Endothelial cell (in vitro differentiated cells): ENCODE measurements at regions not wholly inside any gene's neighbourhood (a gene's known extent, or its start where the extent isn't known, plus 50 kb on each side); places are given as distances from the start of the nearest gene placed in this dataset.

ENCODE experiments used
- DNase-seq: peaks from one replicate; pipeline ENCODE4 v3.0.0; 2021; ENCODE audit warnings: low spot score
- H3K27ac Mint-ChIP-seq: one replicate; pipeline ENCODE4 v1.8.0; 2021; ENCODE audit warnings: mixed read lengths, inconsistent platforms; ENCODE audit not compliant: unreplicated experiment
- H3K27me3 Mint-ChIP-seq: one replicate; pipeline ENCODE4 v1.8.0; 2021; ENCODE audit warnings: mild to moderate bottlenecking, moderate library complexity, mixed read lengths, inconsistent platforms; ENCODE audit not compliant: unreplicated experiment
- H3K36me3 Mint-ChIP-seq: one replicate; pipeline ENCODE4 v1.8.0; 2021; ENCODE audit warnings: mild to moderate bottlenecking, low read depth, mixed read lengths, inconsistent platforms; ENCODE audit not compliant: unreplicated experiment
- H3K4me1 Mint-ChIP-seq: one replicate; pipeline ENCODE4 v1.8.0; 2021; ENCODE audit warnings: mild to moderate bottlenecking, mixed read lengths, inconsistent platforms; ENCODE audit not compliant: unreplicated experiment
- H3K4me3 Mint-ChIP-seq: one replicate; pipeline ENCODE4 v1.8.0; 2021; ENCODE audit warnings: mild to moderate bottlenecking, mixed read lengths, inconsistent platforms; ENCODE audit not compliant: unreplicated experiment
- H3K9me3 Mint-ChIP-seq: one replicate; pipeline ENCODE4 v1.8.0; 2021; ENCODE audit warnings: mixed read lengths, inconsistent platforms; ENCODE audit not compliant: unreplicated experiment
- CTCF ChIP-seq: fragments of 200-600 bp; sonication (generic); IDR thresholded peaks from one replicate; pipeline ENCODE4 v1.5.0; 2021; ENCODE audit warnings: antibody characterized with exemption; ENCODE audit not compliant: unreplicated experiment

GRCh38 chr3:41140242-41140641 is 59.1 kb upstream of the CTNNB1 start:
- no peak for TF ChIP-seq CTCF
- H3K27me3 Mint-ChIP-seq: no peaks in the 10 kb centered on the region
- DNase-seq: no peak
- H3K4me1 Mint-ChIP-seq: no peaks in the 10 kb centered on the region
- H3K4me3 Mint-ChIP-seq: no peak overlapping the region
- no peak overlapping the region for H3K27ac Mint-ChIP-seq
- H3K36me3 Mint-ChIP-seq: peaks cover 3% of the 10 kb centered on the region
- H3K9me3 Mint-ChIP-seq: no peaks in the 10 kb centered on the region

DNA sequence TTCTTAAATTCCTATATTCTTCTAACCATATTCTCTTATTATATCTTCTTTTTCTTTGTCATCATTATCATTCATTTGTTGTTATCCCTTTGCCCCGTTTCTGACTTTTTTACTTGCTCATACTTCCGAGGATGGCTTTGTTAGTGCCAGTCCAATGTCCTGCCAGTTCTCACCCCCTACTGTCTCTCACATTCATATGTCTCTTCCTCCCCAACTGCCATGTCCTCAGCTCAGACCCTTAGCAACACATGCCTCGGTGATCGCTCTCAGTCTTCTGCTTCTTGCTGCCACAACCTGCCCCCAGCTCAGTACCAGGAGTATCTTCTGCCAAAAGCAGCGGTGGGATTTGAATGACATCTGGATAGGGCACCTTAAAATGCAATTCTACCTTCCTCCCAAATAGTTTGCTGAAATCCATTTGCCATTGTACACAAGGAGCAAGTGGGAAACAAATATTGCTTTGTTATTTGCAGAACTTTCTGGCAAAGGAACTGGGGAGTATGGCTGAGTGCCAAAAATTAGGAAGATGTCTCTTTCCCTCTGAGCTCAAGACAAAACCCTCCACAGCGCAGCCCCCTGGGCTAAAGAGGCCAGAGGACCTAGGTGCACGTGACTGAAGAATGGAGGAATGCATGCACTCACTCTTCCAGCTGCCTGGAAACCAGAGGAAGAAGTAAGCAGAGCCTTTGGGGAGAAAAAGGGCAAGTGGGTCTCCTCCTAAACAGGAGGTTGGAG is 57.7 kb upstream of the CTNNB1 start:
- TF ChIP-seq CTCF: no peak
- Mint-ChIP-seq H3K27me3 (no peaks in the 10 kb centered on the region), H3K4me1 (no peaks in the 10 kb centered on the region), H3K36me3 (peaks cover 5% of the 10 kb centered on the region), H3K4me3 (no peak overlapping the region), H3K9me3 (no peaks in the 10 kb centered on the region), H3K27ac (no peak overlapping the region)
- no peak for DNase-seq

- no peak for DNase-seq
- Mint-ChIP-seq H3K27ac (no peak overlapping the region), H3K9me3 (no peaks in the 10 kb centered on the region), H3K4me3 (no peak overlapping the region), H3K4me1 (no peaks in the 10 kb centered on the region), H3K27me3 (no peaks in the 10 kb centered on the region), H3K36me3 (peaks cover 6% of the 10 kb centered on the region)
- no peak for TF ChIP-seq CTCF
Observed at GRCh38 chr3:41143421-41144031, 55.8 kb upstream of the CTNNB1 start.

GRCh38 chr3:41144631-41145030 is 54.7 kb upstream of the CTNNB1 start:
- H3K4me3 Mint-ChIP-seq: no peak overlapping the region
- DNase-seq: no peak
- H3K27ac Mint-ChIP-seq: no peak overlapping the region
- peaks cover 3% of the 10 kb centered on the region for H3K4me1 Mint-ChIP-seq
- H3K36me3 Mint-ChIP-seq: peaks cover 6% of the 10 kb centered on the region
- H3K9me3 Mint-ChIP-seq: no peaks in the 10 kb centered on the region
- no peak for TF ChIP-seq CTCF
- H3K27me3 Mint-ChIP-seq: no peaks in the 10 kb centered on the region

DNA sequence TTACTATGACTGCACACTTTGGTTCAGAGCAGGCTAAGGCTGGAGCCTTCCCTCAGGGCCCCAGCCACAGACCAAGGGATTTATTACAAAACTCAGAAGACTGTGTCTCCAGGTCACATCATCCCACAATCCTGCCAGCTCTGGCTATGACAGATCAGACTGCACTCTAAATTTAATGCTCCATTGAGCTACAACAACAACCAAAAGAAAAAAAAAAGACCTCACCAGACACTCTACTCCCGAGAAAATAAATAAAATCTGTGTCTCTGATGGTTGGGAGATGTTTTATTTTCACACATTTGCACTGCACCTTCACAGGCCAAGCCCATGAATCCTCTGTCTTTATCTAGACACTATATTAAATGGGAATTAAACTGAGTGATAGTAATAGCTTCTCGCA is 50.8 kb upstream of the CTNNB1 start:
- H3K27ac Mint-ChIP-seq: no peak overlapping the region
- H3K4me3 Mint-ChIP-seq: no peak overlapping the region
- peaks cover 6% of the 10 kb centered on the region for H3K36me3 Mint-ChIP-seq
- H3K27me3 Mint-ChIP-seq: no peaks in the 10 kb centered on the region
- H3K9me3 Mint-ChIP-seq: no peaks in the 10 kb centered on the region
- TF ChIP-seq CTCF: no peak
- DNase-seq: no peak
- peaks cover 3% of the 10 kb centered on the region for H3K4me1 Mint-ChIP-seq
